Thyroid gland (tissue), 4 donors: ENCODE measurements at regions not wholly inside any gene's neighbourhood (a gene's known extent, or its start where the extent isn't known, plus 50 kb on each side); places are given as distances from the start of the nearest gene placed in this dataset.
"Not testable (repeated sequence)": the region's sequence is repeated elsewhere in the genome, so short reads cannot be mapped to it uniquely, and the experiment has no call there.

Experiments
- DNase-seq, 2 donors: peaks; one replicate each; pipeline ENCODE4 v3.0.0-alpha.2; 2019
- H3K27ac ChIP-seq, 3 donors: fragments of 200-600 bp; sonication (generic); 1 replicate in 2 of 3; 2 replicates in 1 of 3; pipeline ENCODE4 v1.5.1; 2016 to 2019; ENCODE audit warnings: mild to moderate bottlenecking in 1 of 3, moderate library complexity in 1 of 3
- H3K27me3 ChIP-seq: fragments of 200-600 bp; sonication (generic); one replicate; pipeline ENCODE4 v1.5.1; 2019
- H3K36me3 ChIP-seq, 2 donors: fragments of 200-600 bp; sonication (generic); one replicate each; pipeline ENCODE4 v1.5.1; 2016 to 2019
- H3K4me1 ChIP-seq, 2 donors: fragments of 200-600 bp; sonication (generic); one replicate each; pipeline ENCODE4 v1.5.1; 2017 to 2019
- H3K4me3 ChIP-seq, 3 donors: fragments of 200-600 bp; sonication (generic); replicated peaks in 1 of 3; 1 replicate in 2 of 3; 2 replicates in 1 of 3; pipeline ENCODE4 v1.5.1; 2016; ENCODE audit warnings: mild to moderate bottlenecking in 1 of 3
- H3K9me3 ChIP-seq: fragments of 200-600 bp; sonication (generic); one replicate; pipeline ENCODE4 v1.5.1; 2017
- POLR2A ChIP-seq, 2 donors: fragments of 450-650 bp; IDR thresholded peaks; one replicate each; pipeline ENCODE4 v1.6.1; 2017; ENCODE audit warnings: antibody characterized with exemption in 2 of 2, mild to moderate bottlenecking in 2 of 2, moderate library complexity in 1 of 2
- WGBS, 2 donors: methylation state at CpG; one replicate each; pipeline ENCODE4 v1.1.5; 2017; 5-methylcytosine and 5-hydroxymethylcytosine counted together
- intact Hi-C: fragments of 100-400 bp; cut with DNase I; formaldehyde crosslinking; loops from one replicate; pipeline ENCODE4 v1.15.1; 2023
- TF ChIP-seq, protein P1 (sequence below), 6 experiments: fragments of 200-600 bp in 3 of 6; fragments of 450-650 bp in 3 of 6; sonication (generic) in 3 of 6; IDR thresholded peaks; one replicate each; pipeline ENCODE4 v1.5.1; 2016 to 2019; ENCODE audit warnings: antibody characterized with exemption in 6 of 6, mild to moderate bottlenecking in 2 of 6, inconsistent platforms in 1 of 6, moderate library complexity in 1 of 6

DNA sequence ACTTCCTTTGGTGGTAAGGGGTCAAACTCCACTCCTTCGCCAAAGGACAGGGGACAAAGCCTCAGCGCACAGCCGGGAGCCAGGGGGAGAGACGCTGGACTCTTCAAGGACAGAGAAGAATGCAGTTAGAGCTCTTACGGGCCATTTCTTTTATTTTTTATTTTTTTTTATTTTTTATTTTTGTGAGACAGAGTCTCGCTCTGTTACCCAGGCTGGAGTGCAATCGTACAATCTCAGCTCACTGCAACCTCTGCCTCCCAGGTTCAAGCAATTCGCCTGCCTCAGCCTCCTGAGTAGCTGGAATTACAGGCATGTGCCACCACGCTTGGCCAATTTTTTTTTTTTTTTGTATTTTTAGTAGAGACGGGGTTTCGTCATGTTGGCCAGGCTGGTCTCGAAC lies 93.2 kb upstream of the RPH3AL start, which contains the start of gene RFLNB:
Gene RFLNB, minus strand, starts transcription at position 101 of the 400 bp plus-strand sequence.
- DNase-seq, H3K27ac ChIP-seq, H3K36me3 ChIP-seq, intact Hi-C loops, H3K4me1 ChIP-seq, H3K9me3 ChIP-seq, H3K4me3 ChIP-seq, H3K27me3 ChIP-seq: not testable (repeated sequence)
- WGBS, 2 donors: 76 to 79% methylated on average over 12 of the region's 12 CpGs

DNA sequence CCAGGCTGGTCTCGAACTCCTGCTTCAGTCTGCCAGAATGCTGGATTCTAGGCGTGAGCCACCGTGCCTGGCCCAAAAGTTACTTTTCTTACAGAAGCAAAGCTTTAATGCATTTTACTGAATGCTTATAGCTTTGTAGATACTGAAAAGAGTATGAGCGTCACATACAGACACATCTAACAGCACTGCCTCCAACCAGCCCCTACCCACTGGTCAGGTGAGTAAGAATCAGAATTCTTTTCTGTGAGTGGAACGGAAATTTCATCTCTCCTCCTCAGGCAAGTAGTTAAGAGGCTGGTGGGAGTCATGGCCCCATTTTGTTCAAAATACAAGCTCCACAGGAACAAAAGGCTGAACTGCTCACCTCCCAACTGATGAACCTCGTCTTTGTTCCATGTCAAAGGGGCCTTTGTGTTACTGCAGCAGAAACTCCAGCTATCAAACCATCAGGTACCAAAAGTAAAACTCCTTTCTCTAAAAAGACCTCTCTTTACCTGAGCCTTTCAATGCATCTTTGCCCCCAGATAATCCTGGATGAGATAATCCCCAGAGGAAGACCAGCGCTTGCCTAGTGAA lies 92.4 kb upstream of the RPH3AL start:
- 96% methylated on average over 7 of the region's 7 CpGs for WGBS, 2 donors
- Histone ChIP-seq H3K36me3 (peaks cover 0 to 5% of the 10 kb centered on the region in 2 donors), H3K4me3 (no peak overlapping the region), H3K4me1 (no peaks in the 10 kb centered on the region), H3K27ac (no peak overlapping the region), H3K9me3 (no peaks in the 10 kb centered on the region), H3K27me3 (no peaks in the 10 kb centered on the region)
- TF ChIP-seq POLR2A (IDR thresholded peaks at IDR 0.05): no peak
- TF ChIP-seq, protein P1, sequence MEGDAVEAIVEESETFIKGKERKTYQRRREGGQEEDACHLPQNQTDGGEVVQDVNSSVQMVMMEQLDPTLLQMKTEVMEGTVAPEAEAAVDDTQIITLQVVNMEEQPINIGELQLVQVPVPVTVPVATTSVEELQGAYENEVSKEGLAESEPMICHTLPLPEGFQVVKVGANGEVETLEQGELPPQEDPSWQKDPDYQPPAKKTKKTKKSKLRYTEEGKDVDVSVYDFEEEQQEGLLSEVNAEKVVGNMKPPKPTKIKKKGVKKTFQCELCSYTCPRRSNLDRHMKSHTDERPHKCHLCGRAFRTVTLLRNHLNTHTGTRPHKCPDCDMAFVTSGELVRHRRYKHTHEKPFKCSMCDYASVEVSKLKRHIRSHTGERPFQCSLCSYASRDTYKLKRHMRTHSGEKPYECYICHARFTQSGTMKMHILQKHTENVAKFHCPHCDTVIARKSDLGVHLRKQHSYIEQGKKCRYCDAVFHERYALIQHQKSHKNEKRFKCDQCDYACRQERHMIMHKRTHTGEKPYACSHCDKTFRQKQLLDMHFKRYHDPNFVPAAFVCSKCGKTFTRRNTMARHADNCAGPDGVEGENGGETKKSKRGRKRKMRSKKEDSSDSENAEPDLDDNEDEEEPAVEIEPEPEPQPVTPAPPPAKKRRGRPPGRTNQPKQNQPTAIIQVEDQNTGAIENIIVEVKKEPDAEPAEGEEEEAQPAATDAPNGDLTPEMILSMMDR (IDR thresholded peaks at IDR 0.05): no peak
- intact Hi-C loops: no loop called here
- DNase-seq: no peak

DNA sequence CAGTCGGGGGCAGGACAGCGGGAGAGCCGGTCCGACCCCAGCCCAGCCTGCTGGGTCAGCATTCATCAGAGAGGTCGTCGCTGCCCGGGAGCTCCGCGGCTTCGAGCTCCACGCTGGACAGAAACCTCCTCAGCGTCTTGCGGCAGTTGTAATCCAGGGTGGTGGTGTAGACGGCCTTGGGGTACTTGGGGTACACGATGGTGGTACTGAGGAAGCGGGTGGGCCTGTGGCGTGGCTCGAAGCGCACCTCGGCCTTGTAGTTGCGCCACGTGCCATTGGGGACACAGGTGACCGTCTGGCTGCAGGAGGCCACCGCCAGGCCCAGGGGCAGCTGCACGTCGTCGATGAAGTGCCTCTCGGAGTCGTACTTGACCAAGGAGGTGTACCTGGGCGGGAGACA lies 90.5 kb upstream of the RPH3AL start:
- H3K36me3 ChIP-seq: peaks cover 0 to 5% of the 10 kb centered on the region in 2 donors
- no peak overlapping the region for H3K27ac ChIP-seq
- DNase-seq: no peak
- no peaks in the 10 kb centered on the region for H3K27me3 ChIP-seq
- no peaks in the 10 kb centered on the region for H3K9me3 ChIP-seq
- TF ChIP-seq, protein P1 (IDR thresholded peaks at IDR 0.05): no peak
- no peak for TF ChIP-seq POLR2A (IDR thresholded peaks at IDR 0.05)
- H3K4me3 ChIP-seq: no peak overlapping the region
- intact Hi-C loops: no loop called here
- WGBS, 2 donors: 95 to 96% methylated on average over 30 of the region's 30 CpGs
- H3K4me1 ChIP-seq: no peaks in the 10 kb centered on the region

DNA sequence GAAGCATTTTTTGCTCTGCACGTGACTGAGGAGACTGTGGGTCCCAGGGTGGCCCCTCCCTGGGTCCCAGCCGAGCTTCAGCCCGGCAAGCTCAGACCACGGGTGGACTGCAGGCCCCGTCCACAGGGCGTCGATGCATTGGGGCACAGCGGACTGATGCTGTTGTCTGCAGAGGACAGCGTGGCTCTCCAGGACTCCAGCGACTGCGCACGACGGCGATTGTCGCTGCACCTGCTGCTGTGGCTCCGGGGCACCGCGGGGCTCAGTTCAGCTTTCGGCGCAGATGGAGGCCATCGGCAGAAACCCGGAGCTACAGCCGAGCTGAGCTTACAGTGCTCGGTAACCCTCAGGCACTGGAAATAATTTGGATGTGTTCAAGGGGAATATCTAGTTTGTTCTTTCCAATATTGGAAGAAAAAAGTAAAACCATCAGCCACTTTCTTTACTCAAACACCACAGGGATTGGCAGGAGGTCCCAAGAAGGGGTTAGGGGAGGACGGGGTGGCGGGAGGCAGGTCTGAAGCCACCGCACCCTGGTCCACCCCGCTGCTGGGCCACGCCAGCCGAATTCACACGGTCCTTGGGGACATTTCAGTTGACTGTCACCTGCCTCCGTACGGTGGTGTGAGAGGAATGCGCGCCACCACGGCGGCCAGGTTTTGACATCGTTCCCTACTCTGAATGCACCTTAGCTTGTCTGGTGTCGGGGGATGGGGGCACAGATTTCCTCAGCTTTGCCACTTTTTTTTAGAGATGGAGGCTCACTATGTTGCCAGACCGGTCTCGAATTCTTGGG lies 88.7 kb upstream of the RPH3AL start:
- WGBS, 2 donors: 93 to 94% methylated on average over 37 to 41 of the region's 41 CpGs
- H3K4me3 ChIP-seq: no peak overlapping the region
- intact Hi-C loops: no loop called here
- H3K27me3 ChIP-seq: no peaks in the 10 kb centered on the region
- no peak for TF ChIP-seq POLR2A (IDR thresholded peaks at IDR 0.05)
- TF ChIP-seq, protein P1 (IDR thresholded peaks at IDR 0.05): no peak
- H3K27ac ChIP-seq: no peak overlapping the region
- peaks cover 0 to 5% of the 10 kb centered on the region in 2 donors for H3K36me3 ChIP-seq
- no peak for DNase-seq
- no peaks in the 10 kb centered on the region for H3K9me3 ChIP-seq
- H3K4me1 ChIP-seq: no peaks in the 10 kb centered on the region

DNA sequence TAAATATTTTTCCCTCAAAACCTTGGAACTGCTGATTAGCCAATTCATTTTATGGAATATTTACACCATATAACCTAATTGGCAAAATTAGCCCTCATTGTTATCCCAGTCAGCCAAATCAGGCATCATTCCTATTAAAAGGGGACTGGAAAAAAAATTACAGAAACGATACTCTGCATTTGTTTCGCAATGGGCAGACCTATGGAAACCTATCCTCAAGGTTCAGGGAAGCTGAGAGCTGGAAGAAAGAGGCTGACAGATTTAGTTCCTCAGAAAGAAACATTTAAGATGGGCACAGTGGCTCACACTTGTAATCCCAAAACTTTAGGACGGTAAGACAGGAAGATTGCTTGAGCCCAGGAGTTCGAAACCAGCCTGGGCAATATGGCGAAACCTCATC lies 85.6 kb upstream of the RPH3AL start:
- H3K27ac ChIP-seq: no peak overlapping the region
- 85 to 92% methylated on average over 5 of the region's 5 CpGs for WGBS, 2 donors
- no peak for DNase-seq
- TF ChIP-seq POLR2A (IDR thresholded peaks at IDR 0.05): no peak
- TF ChIP-seq, protein P1 (IDR thresholded peaks at IDR 0.05): no peak
- H3K27me3 ChIP-seq: no peaks in the 10 kb centered on the region
- H3K4me1 ChIP-seq: no peaks in the 10 kb centered on the region
- no peak overlapping the region for H3K4me3 ChIP-seq
- intact Hi-C loops: no loop called here
- no peaks in the 10 kb centered on the region for H3K9me3 ChIP-seq
- peaks cover 0 to 5% of the 10 kb centered on the region in 2 donors for H3K36me3 ChIP-seq
